ENCODE measurements at regions not wholly inside any gene's neighbourhood (a gene's known extent, or its start where the extent isn't known, plus 50 kb on each side); places are given as distances from the start of the nearest gene placed in this dataset.
"Not testable (repeated sequence)": the region's sequence is repeated elsewhere in the genome, so short reads cannot be mapped to it uniquely, and the experiment has no call there.

GRCh38 chr14:51443195-51444018 lies 203.4 kb downstream of the TMX1 start:
- DNase-seq, result peak in 11 of 58 donors; percentile 15 to 45 (median 27)

- DNase-seq, result peak in 21 of 58 donors; percentile 6 to 73 (median 22)
These were observed 204.4 kb downstream of the TMX1 start for GRCh38 chr14:51444353-51445000.

- DNase-seq, result no peak
These were observed 204.9 kb downstream of the TMX1 start for GRCh38 chr14:51445001-51445390.

GRCh38 chr14:51446771-51447170 lies 204.9 kb upstream of the FRMD6 start:
- DNase-seq, result no peak

- DNase-seq, result no peak
These were observed 204.3 kb upstream of the FRMD6 start for GRCh38 chr14:51447411-51447810.

- no peak for DNase-seq
These were observed 202.7 kb upstream of the FRMD6 start for GRCh38 chr14:51448831-51449670.

GRCh38 chr14:51449681-51450080 lies 202.0 kb upstream of the FRMD6 start:
- DNase-seq, result no peak

GRCh38 chr14:51451561-51451960 lies 200.1 kb upstream of the FRMD6 start:
- DNase-seq, result no peak

GRCh38 chr14:51453869-51454268 lies 197.8 kb upstream of the FRMD6 start:
- peak in 29 of 58 donors; percentile 8 to 63 (median 29) for DNase-seq

GRCh38 chr14:51454351-51454750 lies 197.4 kb upstream of the FRMD6 start:
- no peak for DNase-seq

- DNase-seq, result no peak
These were observed 196.5 kb upstream of the FRMD6 start for GRCh38 chr14:51455041-51455835.

GRCh38 chr14:51457843-51458562 lies 193.7 kb upstream of the FRMD6 start:
- DNase-seq, result no peak

GRCh38 chr14:51458563-51458955 lies 193.2 kb upstream of the FRMD6 start:
- DNase-seq, result no peak

GRCh38 chr14:51460011-51460410 lies 191.7 kb upstream of the FRMD6 start:
- DNase-seq, result no peak

- no peak for DNase-seq
These were observed 189.5 kb upstream of the FRMD6 start for GRCh38 chr14:51462182-51462581.

- no peak for DNase-seq
These were observed 189.0 kb upstream of the FRMD6 start for GRCh38 chr14:51462706-51463105.

- DNase-seq, result no peak
These were observed 188.2 kb upstream of the FRMD6 start for GRCh38 chr14:51463461-51463860.

GRCh38 chr14:51464411-51464810 lies 187.3 kb upstream of the FRMD6 start:
- no peak for DNase-seq

GRCh38 chr14:51465486-51465885 lies 186.2 kb upstream of the FRMD6 start:
- no peak for DNase-seq

- DNase-seq, result not testable (repeated sequence)
These were observed 184.3 kb upstream of the FRMD6 start for GRCh38 chr14:51467392-51467791.
